ENCODE measurements at regions not wholly inside any gene's neighbourhood (a gene's known extent, or its start where the extent isn't known, plus 50 kb on each side); places are given as distances from the start of the nearest gene placed in this dataset.
"Not testable (repeated sequence)": the region's sequence is repeated elsewhere in the genome, so short reads cannot be mapped to it uniquely, and the experiment has no call there.

- DNase-seq = not testable (repeated sequence)
Observed at GRCh38 chr4:100900945-100901344, 383.1 kb upstream of the EMCN start.

GRCh38 chr4:100900134-100900533, 382.3 kb upstream of the EMCN start:
- no peak for DNase-seq

GRCh38 chr4:100898844-100899243, 381.0 kb upstream of the EMCN start:
- no peak for DNase-seq

- peak; percentile 55 for DNase-seq
Observed at GRCh38 chr4:100895556-100896197, 377.9 kb upstream of the EMCN start.

GRCh38 chr4:100894339-100894870, 376.6 kb upstream of the EMCN start:
- DNase-seq = no peak

GRCh38 chr4:100891808-100892207, 374.0 kb upstream of the EMCN start:
- DNase-seq = no peak

- no peak for DNase-seq
Observed at GRCh38 chr4:100889898-100890297, 372.1 kb upstream of the EMCN start.

GRCh38 chr4:100889401-100889800, 371.6 kb upstream of the EMCN start:
- DNase-seq = no peak

- DNase-seq = no peak
Observed at GRCh38 chr4:100882661-100883060, 364.8 kb upstream of the EMCN start.

GRCh38 chr4:100881283-100881682, 363.5 kb upstream of the EMCN start:
- no peak for DNase-seq

GRCh38 chr4:100880011-100880410, 362.2 kb upstream of the EMCN start:
- DNase-seq = no peak

GRCh38 chr4:100879471-100879870, 361.6 kb upstream of the EMCN start:
- DNase-seq = no peak

- no peak for DNase-seq
Observed at GRCh38 chr4:100876546-100876945, 358.7 kb upstream of the EMCN start.

GRCh38 chr4:100875296-100876068, 357.7 kb upstream of the EMCN start:
- no peak for DNase-seq

- DNase-seq = no peak
Observed at GRCh38 chr4:100872811-100873210, 355.0 kb upstream of the EMCN start.

GRCh38 chr4:100870940-100871772, 353.3 kb upstream of the EMCN start:
- DNase-seq = no peak

- DNase-seq = no peak
Observed at GRCh38 chr4:100869276-100869675, 351.5 kb upstream of the EMCN start.

- not testable (repeated sequence) for DNase-seq
Observed at GRCh38 chr4:100868281-100868680, 350.5 kb upstream of the EMCN start.

GRCh38 chr4:100852326-100852725, 334.5 kb upstream of the EMCN start:
- DNase-seq = no peak

- DNase-seq = no peak
Observed at GRCh38 chr4:100849319-100849718, 331.5 kb upstream of the EMCN start.

GRCh38 chr4:100848841-100849240, 331.0 kb upstream of the EMCN start:
- peak; percentile 30 for DNase-seq

- no peak for DNase-seq
Observed at GRCh38 chr4:100843910-100844309, 326.1 kb upstream of the EMCN start.

- DNase-seq = no peak
Observed at GRCh38 chr4:100842856-100843255, 325.0 kb upstream of the EMCN start.

Measured in CD4-positive, alpha-beta T cell treated with Interleukin-17A for 1 hour (primary cell).